ENCODE measurements at regions not wholly inside any gene's neighbourhood (a gene's known extent, or its start where the extent isn't known, plus 50 kb on each side); places are given as distances from the start of the nearest gene placed in this dataset.

DNA sequence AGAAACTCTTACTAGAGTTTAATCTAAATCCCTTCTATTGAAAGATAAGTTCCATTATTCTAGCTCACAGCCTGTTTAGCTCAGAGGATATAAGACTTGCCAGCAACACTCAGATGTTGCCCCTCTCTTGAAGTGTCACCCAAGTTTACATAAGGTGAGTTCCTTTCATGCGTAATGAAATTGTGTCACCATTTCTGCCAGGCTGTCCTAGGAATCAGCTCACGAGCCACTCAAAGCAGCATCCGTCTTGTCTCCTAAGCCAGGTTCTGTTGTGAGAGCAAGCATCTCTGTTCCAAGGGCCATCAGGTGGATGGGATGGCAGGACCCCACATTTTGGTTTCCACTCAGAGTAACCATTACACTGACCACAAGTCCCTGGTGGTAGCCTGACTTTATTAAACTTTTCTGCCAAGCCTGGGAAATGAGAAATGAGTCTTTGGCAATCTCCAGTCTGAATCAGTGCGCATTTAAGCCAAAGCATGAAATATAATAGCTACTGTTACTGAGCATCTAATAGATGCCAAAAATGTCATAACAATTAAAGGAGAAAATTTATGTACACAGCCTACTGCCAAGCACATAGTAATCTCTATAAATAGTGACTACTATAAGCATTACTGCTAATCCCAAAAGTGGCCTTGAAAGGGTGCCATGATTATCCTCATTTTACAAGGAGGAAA lies 179.6 kb upstream of the MIR17HG start:
- no peaks in the 10 kb centered on the region for H3K4me1 ChIP-seq (ENCODE audit: control insufficient read depth, insufficient read depth, low read length)
- no peak overlapping the region for H2AK9ac ChIP-seq (replicated peaks; ENCODE audit: low read depth, low read length, poor library complexity)
- no peaks in the 10 kb centered on the region for H3K36me3 ChIP-seq (ENCODE audit: control insufficient read depth, insufficient read depth, low read length)
- H4K5ac ChIP-seq (ENCODE audit: low read depth, low read length) = no peak overlapping the region
- H3K9ac ChIP-seq (ENCODE audit: low read depth, low read length) = no peak overlapping the region
- no peak overlapping the region for H3K27ac ChIP-seq (ENCODE audit: insufficient read depth, low read length)
- H4K8ac ChIP-seq (ENCODE audit: low read depth in 2 of 2, low read length in 2 of 2) = no peak overlapping the region
- H3K9me3 ChIP-seq (ENCODE audit: control insufficient read depth, insufficient read depth, low read length) = no peaks in the 10 kb centered on the region; the same call in 1 of the 2 replicates
- H2AFZ ChIP-seq (replicated peaks; ENCODE audit: low read length, poor library complexity) = no peak overlapping the region
- H2AK5ac ChIP-seq (ENCODE audit: low read depth, low read length) = no peak overlapping the region
- H2BK15ac ChIP-seq (ENCODE audit: low read depth, low read length) = no peak overlapping the region
- no peak overlapping the region for H3K4me3 ChIP-seq (ENCODE audit: insufficient read depth, low read depth, low read length)
- H3K79me1 ChIP-seq (ENCODE audit: low read depth in 1 of 2, low read length in 2 of 2) = no peaks in the 10 kb centered on the region
- H3K9me1 ChIP-seq (ENCODE audit: insufficient read depth, low read length) = no peaks in the 10 kb centered on the region
- intact Hi-C loops (cut with micrococcal nuclease) = no loop called here
- H2BK20ac ChIP-seq (ENCODE audit: low read depth, low read length) = no peak overlapping the region
- ChIA-PET CTCF (interaction anchor here (0.5 kb wide), 1 partner anchor 133 kb away, joined by 3 read pairs; no protein-coding TSS in a partner anchor), POLR2A (ENCODE audit: unreplicated experiment) (no interaction called here)
- no peak overlapping the region for H3K18ac ChIP-seq (ENCODE audit: low read depth, low read length)
- no peak for DNase-seq
- dilution Hi-C loops (cut with HindIII; ENCODE audit: low sequenced_read_pairs, unreplicated experiment) = no loop called here
- no peak overlapping the region for H2BK120ac ChIP-seq (ENCODE audit: low read depth, low read length)
- no peak overlapping the region for H4K91ac ChIP-seq (ENCODE audit: insufficient read depth, low read depth, low read length)
- no peak overlapping the region for H3K4ac ChIP-seq (ENCODE audit: low read depth, low read length)
- H3K4me2 ChIP-seq (ENCODE audit: low read depth, low read length) = no peak overlapping the region
- H4K20me1 ChIP-seq (ENCODE audit: insufficient read depth, low read length) = no peaks in the 10 kb centered on the region
- no peak overlapping the region for H3K56ac ChIP-seq (ENCODE audit: extremely low read depth, insufficient read depth, low read length)
- H3K14ac ChIP-seq (replicated peaks; ENCODE audit: low read depth, low read length) = no peak overlapping the region
- H3K23ac ChIP-seq (ENCODE audit: low read depth, low read length) = no peak overlapping the region
- TF ChIP-seq, protein P1, sequence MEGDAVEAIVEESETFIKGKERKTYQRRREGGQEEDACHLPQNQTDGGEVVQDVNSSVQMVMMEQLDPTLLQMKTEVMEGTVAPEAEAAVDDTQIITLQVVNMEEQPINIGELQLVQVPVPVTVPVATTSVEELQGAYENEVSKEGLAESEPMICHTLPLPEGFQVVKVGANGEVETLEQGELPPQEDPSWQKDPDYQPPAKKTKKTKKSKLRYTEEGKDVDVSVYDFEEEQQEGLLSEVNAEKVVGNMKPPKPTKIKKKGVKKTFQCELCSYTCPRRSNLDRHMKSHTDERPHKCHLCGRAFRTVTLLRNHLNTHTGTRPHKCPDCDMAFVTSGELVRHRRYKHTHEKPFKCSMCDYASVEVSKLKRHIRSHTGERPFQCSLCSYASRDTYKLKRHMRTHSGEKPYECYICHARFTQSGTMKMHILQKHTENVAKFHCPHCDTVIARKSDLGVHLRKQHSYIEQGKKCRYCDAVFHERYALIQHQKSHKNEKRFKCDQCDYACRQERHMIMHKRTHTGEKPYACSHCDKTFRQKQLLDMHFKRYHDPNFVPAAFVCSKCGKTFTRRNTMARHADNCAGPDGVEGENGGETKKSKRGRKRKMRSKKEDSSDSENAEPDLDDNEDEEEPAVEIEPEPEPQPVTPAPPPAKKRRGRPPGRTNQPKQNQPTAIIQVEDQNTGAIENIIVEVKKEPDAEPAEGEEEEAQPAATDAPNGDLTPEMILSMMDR (conservative IDR thresholded peaks at IDR 0.05; ENCODE audit: low read depth, low read length) = no peak
- TF ChIP-seq, protein P2, sequence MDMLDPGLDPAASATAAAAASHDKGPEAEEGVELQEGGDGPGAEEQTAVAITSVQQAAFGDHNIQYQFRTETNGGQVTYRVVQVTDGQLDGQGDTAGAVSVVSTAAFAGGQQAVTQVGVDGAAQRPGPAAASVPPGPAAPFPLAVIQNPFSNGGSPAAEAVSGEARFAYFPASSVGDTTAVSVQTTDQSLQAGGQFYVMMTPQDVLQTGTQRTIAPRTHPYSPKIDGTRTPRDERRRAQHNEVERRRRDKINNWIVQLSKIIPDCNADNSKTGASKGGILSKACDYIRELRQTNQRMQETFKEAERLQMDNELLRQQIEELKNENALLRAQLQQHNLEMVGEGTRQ (IDR thresholded peaks at IDR 0.05; ENCODE audit: low read depth, low read length) = no peak
- TF ChIP-seq BHLHE40 (IDR thresholded peaks at IDR 0.05; ENCODE audit: low read depth, low read length) = no peak
- no peak for TF ChIP-seq NFE2L2 (IDR thresholded peaks at IDR 0.05; ENCODE audit: low read depth, low read length)
- H2BK5ac ChIP-seq (ENCODE audit: low read depth, low read length, poor library complexity, severe bottlenecking) = no peak overlapping the region
- H3K27me3 ChIP-seq (ENCODE audit: control insufficient read depth, insufficient read depth, low read length) = no peaks in the 10 kb centered on the region
- BruUV-seq (replicated peaks) = no TSS peak
- in situ Hi-C loops (cut with MboI; ENCODE audit: low sequenced_read_pairs) = no loop called here
- no peak for ATAC-seq (ENCODE audit: low read depth)
- WGBS, 2 experiments (ENCODE audit: extremely low coverage in 2 of 2, insufficient read length in 1 of 2) = 80% methylated on average over 2 of the region's 4 CpGs; no CpG with 5 or more reads in 1 of the 2 experiments

Data from IMR-90 (cell line).